ENCODE measurements at regions not wholly inside any gene's neighbourhood (a gene's known extent, or its start where the extent isn't known, plus 50 kb on each side); places are given as distances from the start of the nearest gene placed in this dataset.

GRCh38 chr4:27568952-27569319 lies 708.3 kb downstream of the STIM2 start (continued):
- TF ChIP-seq CEBPZ (IDR thresholded peaks at IDR 0.05; ENCODE audit: low read depth, low read length) (no peak), NFYA (IDR thresholded peaks at IDR 0.05; ENCODE audit: borderline replicate concordance, low read depth, low read length) (no peak)

GRCh38 chr4:27574743-27575142 lies 714.1 kb downstream of the STIM2 start:
- Histone ChIP-seq H2AFZ (ENCODE audit: control insufficient read depth, low read depth, low read length) (no peak overlapping the region), H3K9ac (ENCODE audit: control insufficient read depth, insufficient read depth, low read length) (no peak overlapping the region), H3K79me2 (ENCODE audit: control insufficient read depth, insufficient read depth, low read length) (no peaks in the 10 kb centered on the region), H3K9me3 (replicated peaks; ENCODE audit: control insufficient read depth, insufficient read depth, low read length) (no peaks in the 10 kb centered on the region), H3K4me1 (ENCODE audit: control insufficient read depth, insufficient read depth, low read length) (no peaks in the 10 kb centered on the region), H4K20me1 (ENCODE audit: control insufficient read depth, insufficient read depth) (no peaks in the 10 kb centered on the region), H3K36me3 (ENCODE audit: control insufficient read depth in 2 of 2, insufficient read depth in 2 of 2, low read length in 1 of 2) (no peaks in the 10 kb centered on the region), H3K27ac (ENCODE audit: control insufficient read depth, insufficient read depth) (no peak overlapping the region), H3K27me3 (replicated peaks in 1 of 2; ENCODE audit: control insufficient read depth in 2 of 2, insufficient read depth in 2 of 2, low read length in 1 of 2) (no peaks in the 10 kb centered on the region), H3K4me3 (no peak overlapping the region), H3K4me2 (ENCODE audit: control insufficient read depth, insufficient read depth) (no peak overlapping the region)
- CTCF ChIA-PET: no interaction called here
- POLR2A ChIA-PET: no interaction called here
- RAD21 ChIA-PET (ENCODE audit: unreplicated experiment): no interaction called here
- no peak for TF ChIP-seq EZH2 (IDR thresholded peaks at IDR 0.05; ENCODE audit: borderline replicate concordance, control insufficient read depth, low read depth, low read length)
- no peak for TF ChIP-seq HDGF (IDR thresholded peaks at IDR 0.05)
- TF ChIP-seq E2F8 (IDR thresholded peaks at IDR 0.05; ENCODE audit: low read depth, partially characterized antibody): no peak
- ATAC-seq: no peak
- DNase-seq (ENCODE audit: low read depth, low spot score): no peak
- SMC1A ChIA-PET (ENCODE audit: uncharacterized antibody, unreplicated experiment): interaction anchor here (0.6 kb wide), 1 partner anchor 416 kb away, joined by 3 read pairs; no protein-coding TSS in a partner anchor
- BruUV-seq (replicated peaks): no TSS peak
- intact Hi-C loops (cut with micrococcal nuclease; ENCODE audit: unreplicated experiment) (no loop called here), in situ Hi-C loops (cut with MboI) (no loop called here)
- no peak for FAIRE-seq
- WGBS (ENCODE audit: insufficient coverage, insufficient replicate concordance, low lambda C conversion rate, missing lambda C conversion rate): 38% methylated on average over 5 of the region's 5 CpGs

Measured in GM12878 (cell line).